GM11168 (cell line): ENCODE measurements at regions not wholly inside any gene's neighbourhood (a gene's known extent, or its start where the extent isn't known, plus 50 kb on each side); places are given as distances from the start of the nearest gene placed in this dataset.

Source experiments
- in situ Hi-C: fragments of 300-500 bp; cut with MboI; formaldehyde crosslinking; loops from one replicate; pipeline ENCODE4 v1.12.0; 2022; ENCODE audit warnings: low sequenced_read_pairs; ENCODE audit not compliant: unreplicated experiment

GRCh38 chr2:238649123-238649522 lies 198.8 kb upstream of the TWIST2 start:
- in situ Hi-C loops: no loop called here

- in situ Hi-C loops: no loop called here
Observed at GRCh38 chr2:238649936-238650518, 197.9 kb upstream of the TWIST2 start.

GRCh38 chr2:238650536-238650935 lies 197.3 kb upstream of the TWIST2 start:
- in situ Hi-C loops: no loop called here

- in situ Hi-C loops: no loop called here
Observed at GRCh38 chr2:238651306-238652052, 196.4 kb upstream of the TWIST2 start.

DNA sequence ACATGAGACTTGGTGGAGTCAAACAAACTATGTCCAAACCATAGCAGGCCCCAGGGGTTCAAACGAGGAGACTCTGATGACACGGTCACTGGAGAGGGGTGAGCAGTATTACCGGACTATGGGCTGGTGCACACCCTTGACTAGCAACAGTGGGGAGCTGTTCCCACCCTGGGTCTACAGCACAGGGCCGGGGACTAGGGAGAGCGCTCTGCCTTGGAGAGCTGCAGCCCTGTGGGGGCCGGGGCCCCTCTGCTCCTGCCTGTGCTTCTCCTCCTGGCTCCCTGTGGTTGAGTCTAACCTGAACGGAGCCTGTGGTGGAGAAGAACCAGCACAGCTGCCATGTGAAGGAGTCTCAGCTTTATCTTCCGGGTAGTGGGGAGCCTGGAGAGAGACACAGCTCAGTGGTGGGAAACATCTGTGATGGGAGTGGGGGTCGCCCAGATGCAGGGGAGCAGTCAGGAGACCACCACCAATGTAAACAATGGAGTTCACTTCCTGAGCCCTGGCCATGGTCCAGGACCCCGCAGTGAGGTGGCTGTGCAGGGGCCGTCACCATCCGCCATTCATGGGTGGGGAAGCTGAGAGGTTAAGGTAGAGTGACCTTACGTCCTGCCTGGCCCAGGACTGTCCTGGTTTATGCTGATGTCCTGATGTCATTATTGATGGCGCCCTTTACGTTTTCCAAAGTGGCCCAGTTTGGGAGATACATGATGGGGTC lies 195.7 kb upstream of the TWIST2 start:
- in situ Hi-C loops: no loop called here

DNA sequence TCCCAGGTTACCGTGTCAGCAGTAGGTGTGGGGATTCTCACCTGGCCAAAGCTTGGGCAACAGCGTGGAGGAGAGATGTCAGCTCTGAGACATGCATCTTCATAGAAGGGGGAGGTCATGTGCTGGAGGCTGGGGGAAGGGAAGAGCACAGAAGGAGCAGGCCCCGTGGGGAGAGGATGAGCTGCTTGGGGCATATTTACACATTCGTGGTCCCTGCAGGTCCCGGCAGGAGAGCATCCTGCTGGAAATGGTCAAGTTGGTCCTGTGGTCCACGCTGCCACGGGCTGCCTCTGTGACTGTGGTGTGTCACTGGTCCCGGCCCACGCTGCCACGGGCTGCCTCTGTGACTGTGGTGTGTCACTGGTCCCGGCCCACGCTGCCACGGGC lies 195.1 kb upstream of the TWIST2 start:
- in situ Hi-C loops: no loop called here

- in situ Hi-C loops: no loop called here
Observed at GRCh38 chr2:238653431-238654109, 194.3 kb upstream of the TWIST2 start.

- in situ Hi-C loops: no loop called here
Observed at GRCh38 chr2:238654479-238655197, 193.2 kb upstream of the TWIST2 start.

GRCh38 chr2:238655198-238655860 lies 192.6 kb upstream of the TWIST2 start:
- in situ Hi-C loops: no loop called here

DNA sequence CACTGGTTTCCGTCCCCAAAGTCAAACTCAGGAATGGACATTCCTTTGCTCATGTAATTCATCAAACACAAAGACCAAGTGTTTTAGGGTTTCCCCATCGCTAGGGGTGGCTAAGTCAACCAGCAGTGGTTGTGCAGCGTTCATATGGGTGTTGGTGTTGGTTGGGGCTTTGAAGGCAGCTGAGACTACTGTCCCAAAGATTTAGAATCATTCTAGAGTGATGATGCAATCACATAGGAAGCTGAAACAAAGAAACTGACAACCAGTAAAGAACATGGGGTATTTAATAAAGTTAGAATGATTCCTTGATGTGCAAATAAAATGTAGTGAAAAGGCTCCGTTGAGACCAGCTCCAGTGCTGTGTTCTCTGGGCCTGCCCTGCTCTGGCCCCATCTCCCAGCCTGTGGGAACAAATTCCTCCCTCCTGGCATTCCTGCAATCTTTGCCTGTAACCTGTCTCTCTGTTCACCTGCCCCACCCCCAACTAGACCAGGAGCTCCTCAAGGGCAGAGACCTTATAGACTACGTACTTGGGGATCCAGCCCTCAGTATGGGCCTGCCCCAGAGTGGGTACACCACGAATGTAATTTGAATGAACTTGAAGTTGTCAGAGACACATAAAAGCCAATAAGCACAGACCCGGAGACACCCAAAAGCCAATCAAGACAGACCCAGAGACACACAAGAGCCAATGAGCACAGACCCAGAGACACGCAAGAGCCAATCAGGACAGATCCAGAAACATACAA lies 191.7 kb upstream of the TWIST2 start:
- in situ Hi-C loops: no loop called here

DNA sequence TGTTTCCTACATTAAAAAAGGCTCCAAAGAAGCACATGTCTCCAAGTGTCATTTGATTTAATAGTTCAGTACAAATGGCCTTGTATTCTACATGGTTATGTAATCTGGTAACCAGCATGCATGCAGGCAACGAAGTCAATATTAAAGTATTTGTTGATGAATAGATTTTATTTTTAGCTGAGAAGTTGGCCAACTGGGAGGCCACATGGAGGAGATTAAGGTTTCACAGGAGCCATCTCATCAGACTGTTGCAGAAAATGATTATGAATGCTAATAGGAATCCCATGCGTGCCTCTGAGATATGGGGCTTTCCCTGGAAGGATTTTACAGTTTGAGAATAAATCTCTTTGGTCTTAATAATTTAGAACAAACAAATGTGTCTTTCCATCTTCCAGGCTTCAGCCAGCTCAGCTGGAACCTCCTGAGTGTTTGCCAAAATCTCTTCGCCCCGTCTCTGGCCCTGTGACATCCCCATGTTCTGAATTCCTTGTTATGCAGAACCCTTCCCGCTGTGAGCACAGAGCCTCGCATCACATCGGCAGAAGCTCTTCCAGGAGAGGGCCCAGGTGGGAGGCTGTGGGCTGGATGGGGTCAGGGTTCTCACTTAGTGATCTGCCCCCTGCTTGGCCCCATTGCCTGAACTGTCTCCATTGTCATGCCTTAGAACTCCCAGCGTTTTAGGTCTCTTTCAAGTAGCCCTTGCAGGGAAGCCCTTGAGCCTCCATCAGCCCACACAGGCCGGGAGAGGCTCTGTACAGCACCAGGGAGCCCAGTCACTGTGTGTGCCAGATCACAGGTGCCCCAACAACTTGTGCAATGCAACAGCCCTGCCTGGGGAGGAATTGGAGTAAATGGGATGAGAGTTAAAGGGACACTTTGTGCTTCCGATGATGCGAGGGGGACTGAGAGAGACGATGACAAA lies 190.5 kb upstream of the TWIST2 start:
- in situ Hi-C loops: no loop called here

- in situ Hi-C loops: no loop called here
Observed at GRCh38 chr2:238658054-238658407, 189.9 kb upstream of the TWIST2 start.

DNA sequence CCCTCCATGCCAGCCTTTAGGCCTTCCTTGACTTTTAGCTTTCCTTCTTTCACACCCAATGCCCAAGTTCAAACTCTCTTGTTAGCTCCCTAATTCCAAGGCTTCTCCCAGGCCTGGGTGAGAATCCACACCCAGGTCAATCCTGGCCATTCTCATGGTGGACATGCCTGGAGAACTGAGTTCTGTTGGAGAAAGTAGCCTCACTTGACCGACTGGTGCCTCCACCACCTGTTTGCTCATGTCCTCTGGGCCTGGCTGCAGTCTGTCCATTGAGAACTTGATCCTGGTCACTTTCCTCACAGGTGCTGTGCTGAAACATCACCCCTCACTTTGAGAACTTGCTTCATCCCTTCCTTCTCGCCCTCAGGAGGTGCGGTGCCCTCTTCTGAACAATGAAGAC lies 189.1 kb upstream of the TWIST2 start:
- in situ Hi-C loops: no loop called here

- in situ Hi-C loops: no loop called here
Observed at GRCh38 chr2:238659231-238659630, 188.7 kb upstream of the TWIST2 start.

DNA sequence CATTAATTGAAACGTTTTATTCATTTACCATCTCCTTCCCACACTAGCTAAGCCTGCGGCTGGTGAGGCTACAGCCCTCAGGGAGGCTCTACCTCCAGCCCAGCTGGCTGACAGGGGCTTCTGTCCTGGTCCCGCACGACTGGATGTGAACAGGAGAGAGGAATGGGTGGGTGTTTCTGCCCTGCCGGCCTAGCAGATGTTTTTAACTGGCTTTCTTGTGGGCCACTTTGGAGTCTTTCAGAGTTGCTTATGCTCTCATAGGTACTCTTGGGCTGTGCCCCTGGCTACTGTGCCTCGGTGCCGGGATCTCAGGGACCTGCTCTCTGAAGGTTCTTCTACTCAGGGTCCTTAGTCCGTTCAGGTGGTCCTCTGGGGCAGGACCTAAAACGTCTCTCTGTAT lies 184.3 kb upstream of the TWIST2 start:
- in situ Hi-C loops: no loop called here

DNA sequence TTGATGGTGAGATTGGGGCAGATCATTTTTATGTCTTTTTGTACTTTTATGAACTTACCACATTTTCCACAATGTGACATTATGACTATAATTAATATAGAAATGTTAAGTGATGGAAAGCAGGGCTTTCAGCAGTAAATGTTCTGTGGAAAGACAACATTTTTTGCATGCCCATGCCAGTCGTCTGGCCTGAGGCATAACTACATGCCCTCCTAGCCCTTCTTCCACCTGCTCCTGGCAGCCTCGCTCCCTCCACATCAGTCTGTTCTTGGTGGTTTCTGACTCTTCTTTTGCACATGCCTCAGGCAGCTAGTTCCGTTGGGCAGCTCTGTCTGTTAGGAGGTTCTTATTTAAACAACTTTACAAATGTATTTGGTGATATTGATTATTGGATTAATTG lies 182.0 kb upstream of the TWIST2 start:
- in situ Hi-C loops: no loop called here

DNA sequence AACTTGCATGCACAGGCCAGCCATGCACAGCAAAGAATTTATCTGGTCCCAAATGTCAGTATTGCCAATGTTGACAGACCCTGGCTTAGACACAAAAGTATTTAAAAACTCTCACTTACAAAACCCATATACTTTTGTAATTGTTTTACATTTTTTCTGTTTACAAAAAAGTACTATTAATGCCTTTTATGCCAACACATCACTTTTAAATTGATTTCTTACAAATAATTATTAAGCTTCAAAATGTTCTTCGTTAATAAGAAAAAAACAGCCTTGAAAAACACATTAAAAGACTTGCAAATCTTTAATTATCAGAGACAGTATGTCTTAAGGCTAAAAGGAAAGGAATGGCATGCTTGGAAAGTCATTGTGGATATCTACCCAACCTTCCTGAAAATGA lies 181.3 kb upstream of the TWIST2 start:
- in situ Hi-C loops: no loop called here

DNA sequence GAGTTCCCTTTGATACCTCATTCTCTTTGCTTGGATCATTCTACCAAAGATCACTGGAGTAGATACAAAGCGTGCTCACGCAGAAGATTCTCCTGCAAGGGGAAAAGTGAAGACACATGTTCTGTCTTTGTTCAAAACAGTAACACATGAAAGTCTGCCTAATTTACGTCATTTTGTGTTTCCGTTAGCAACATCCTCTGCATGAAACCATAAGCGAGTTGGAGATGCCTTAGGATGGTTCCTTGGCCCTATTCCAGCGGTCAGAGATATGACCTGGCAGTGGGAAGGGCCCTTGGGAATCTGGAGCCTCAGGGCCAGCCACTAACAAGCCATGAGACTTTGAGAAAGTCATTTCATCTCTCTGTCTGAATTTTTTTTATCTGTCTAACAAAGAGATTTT lies 180.9 kb upstream of the TWIST2 start:
- in situ Hi-C loops: no loop called here
